Breast epithelium (tissue), 4 donors: ENCODE measurements at regions not wholly inside any gene's neighbourhood (a gene's known extent, or its start where the extent isn't known, plus 50 kb on each side); places are given as distances from the start of the nearest gene placed in this dataset.

Experiments used
- DNase-seq, 2 donors: peaks; one replicate each; pipeline ENCODE4 v3.0.0-alpha.2; 2019; ENCODE audit warnings: low spot score in 2 of 2
- H3K27ac ChIP-seq, 2 donors: fragments of 200-600 bp; sonication (generic) in 1 of 2; one replicate each; pipeline ENCODE4 v1.5.1; 2016 to 2019; ENCODE audit warnings: mild to moderate bottlenecking in 1 of 2
- H3K27me3 ChIP-seq, 2 donors: fragments of 200-600 bp; sonication (generic) in 1 of 2; one replicate each; pipeline versions ENCODE4 v1.5.1 to v1.6.0; 2017 to 2019; ENCODE audit warnings: control low read depth in 1 of 2, mild to moderate bottlenecking in 1 of 2
- H3K36me3 ChIP-seq: fragments of 200-600 bp; one replicate; pipeline ENCODE4 v1.5.1; 2019
- H3K4me1 ChIP-seq, 2 donors: fragments of 200-600 bp; sonication (generic); one replicate each; pipeline ENCODE4 v1.5.1; 2016 to 2019; ENCODE audit warnings: control low read depth in 1 of 2
- H3K4me3 ChIP-seq, 3 donors: fragments of 200-600 bp; sonication (generic); 1 replicate in 2 of 3; 2 replicates in 1 of 3; pipeline ENCODE4 v1.5.1; 2016 to 2019; ENCODE audit warnings: mild to moderate bottlenecking in 3 of 3, moderate library complexity in 2 of 3
- H3K9me3 ChIP-seq, 2 donors: fragments of 200-600 bp; sonication (generic) in 1 of 2; one replicate each; pipeline ENCODE4 v1.5.1; 2016 to 2019; ENCODE audit warnings: control low read depth in 1 of 2
- POLR2A ChIP-seq: fragments of 450-650 bp; IDR thresholded peaks from one replicate; pipeline ENCODE4 v1.6.1; 2016; ENCODE audit warnings: antibody characterized with exemption, mild to moderate bottlenecking, moderate library complexity
- POLR2AphosphoS5 ChIP-seq, 3 donors: sonication (generic); formaldehyde crosslinking; IDR thresholded peaks; one replicate each; pipeline ENCODE4 v1.6.1; 2017; ENCODE audit warnings: antibody characterized with exemption in 3 of 3
- intact Hi-C: fragments of 100-400 bp; cut with DNase I; formaldehyde crosslinking; loops from one replicate; pipeline ENCODE4 v1.15.1; 2023; ENCODE audit warnings: low total_unique reads
- TF ChIP-seq, protein P1 (sequence below), 3 donors: fragments of 450-650 bp; IDR thresholded peaks; one replicate each; pipeline ENCODE4 v1.5.1; 2016 to 2017; ENCODE audit warnings: antibody characterized with exemption in 3 of 3, mild to moderate bottlenecking in 3 of 3, moderate library complexity in 3 of 3

DNA sequence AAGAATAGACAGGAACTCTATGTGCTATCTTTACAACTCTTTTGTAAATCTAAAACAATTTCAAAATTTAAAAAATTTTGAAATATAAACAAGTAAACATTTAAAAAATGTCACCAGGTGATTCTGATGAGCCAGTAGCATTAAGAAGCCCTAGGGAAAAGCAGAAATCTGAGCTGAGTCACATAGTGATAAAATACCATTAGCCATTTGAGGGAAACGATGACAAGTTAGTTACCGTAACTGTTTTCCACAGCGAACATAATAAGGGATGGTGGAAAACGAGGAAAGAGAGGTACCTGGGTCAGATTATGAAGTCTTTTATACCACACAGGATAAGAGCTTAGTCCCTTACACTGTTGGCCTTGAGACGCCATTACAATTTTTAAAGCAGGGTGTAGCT lies 55.5 kb downstream of the PRR15 start:
- TF ChIP-seq POLR2AphosphoS5 (IDR thresholded peaks at IDR 0.05), result no peak
- TF ChIP-seq, protein P1, sequence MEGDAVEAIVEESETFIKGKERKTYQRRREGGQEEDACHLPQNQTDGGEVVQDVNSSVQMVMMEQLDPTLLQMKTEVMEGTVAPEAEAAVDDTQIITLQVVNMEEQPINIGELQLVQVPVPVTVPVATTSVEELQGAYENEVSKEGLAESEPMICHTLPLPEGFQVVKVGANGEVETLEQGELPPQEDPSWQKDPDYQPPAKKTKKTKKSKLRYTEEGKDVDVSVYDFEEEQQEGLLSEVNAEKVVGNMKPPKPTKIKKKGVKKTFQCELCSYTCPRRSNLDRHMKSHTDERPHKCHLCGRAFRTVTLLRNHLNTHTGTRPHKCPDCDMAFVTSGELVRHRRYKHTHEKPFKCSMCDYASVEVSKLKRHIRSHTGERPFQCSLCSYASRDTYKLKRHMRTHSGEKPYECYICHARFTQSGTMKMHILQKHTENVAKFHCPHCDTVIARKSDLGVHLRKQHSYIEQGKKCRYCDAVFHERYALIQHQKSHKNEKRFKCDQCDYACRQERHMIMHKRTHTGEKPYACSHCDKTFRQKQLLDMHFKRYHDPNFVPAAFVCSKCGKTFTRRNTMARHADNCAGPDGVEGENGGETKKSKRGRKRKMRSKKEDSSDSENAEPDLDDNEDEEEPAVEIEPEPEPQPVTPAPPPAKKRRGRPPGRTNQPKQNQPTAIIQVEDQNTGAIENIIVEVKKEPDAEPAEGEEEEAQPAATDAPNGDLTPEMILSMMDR (IDR thresholded peaks at IDR 0.05), result no peak
- no peak for TF ChIP-seq POLR2A
- Histone ChIP-seq H3K9me3 (no peaks in the 10 kb centered on the region), H3K36me3 (no peaks in the 10 kb centered on the region), H3K27me3 (no peaks in the 10 kb centered on the region), H3K4me1 (no peaks in the 10 kb centered on the region), H3K4me3 (no peak overlapping the region), H3K27ac (no peak overlapping the region)
- DNase-seq, result no peak
- intact Hi-C loops, result loop anchor here (5.0 kb wide), 1 partner anchor 682 kb away; no protein-coding TSS in a partner anchor

- no peak for DNase-seq
- no peaks in the 10 kb centered on the region for H3K27me3 ChIP-seq
- intact Hi-C loops, result loop anchor here (5.0 kb wide), 1 partner anchor 683 kb away; no protein-coding TSS in a partner anchor
- H3K4me1 ChIP-seq, result no peaks in the 10 kb centered on the region
- no peak overlapping the region for H3K27ac ChIP-seq
- no peak overlapping the region for H3K4me3 ChIP-seq
- H3K36me3 ChIP-seq, result no peaks in the 10 kb centered on the region
- H3K9me3 ChIP-seq, result no peaks in the 10 kb centered on the region
- TF ChIP-seq, protein P1 (IDR thresholded peaks at IDR 0.05), result no peak
- TF ChIP-seq POLR2A (no peak), POLR2AphosphoS5 (IDR thresholded peaks at IDR 0.05) (no peak)
These were observed 56.4 kb downstream of the PRR15 start for GRCh38 chr7:29619848-29620555.

DNA sequence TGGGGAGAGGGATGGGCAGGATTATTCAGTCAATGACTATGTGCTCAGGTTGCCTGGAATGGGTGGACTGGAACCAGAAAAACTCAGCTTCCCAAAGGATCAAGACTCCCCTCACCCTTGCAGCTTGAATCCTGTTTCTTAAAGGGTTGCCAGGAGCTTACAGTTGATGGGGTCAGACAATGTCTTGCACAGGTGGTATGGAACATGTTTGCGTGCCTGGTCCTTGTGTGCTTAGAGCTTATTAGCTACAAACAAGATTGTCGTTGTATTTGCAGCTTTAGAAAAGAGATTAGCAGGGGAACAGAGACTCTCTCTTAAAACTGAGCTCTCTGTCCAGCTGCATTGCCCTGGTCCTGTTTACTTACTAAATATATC lies 56.9 kb downstream of the PRR15 start:
- Histone ChIP-seq H3K36me3 (no peaks in the 10 kb centered on the region), H3K4me3 (no peak overlapping the region), H3K27me3 (no peaks in the 10 kb centered on the region), H3K9me3 (no peaks in the 10 kb centered on the region), H3K4me1 (no peaks in the 10 kb centered on the region), H3K27ac (no peak overlapping the region)
- intact Hi-C loops, result no loop called here
- TF ChIP-seq, protein P1 (IDR thresholded peaks at IDR 0.05), result no peak
- TF ChIP-seq POLR2A (no peak), POLR2AphosphoS5 (IDR thresholded peaks at IDR 0.05) (no peak)
- no peak for DNase-seq

DNA sequence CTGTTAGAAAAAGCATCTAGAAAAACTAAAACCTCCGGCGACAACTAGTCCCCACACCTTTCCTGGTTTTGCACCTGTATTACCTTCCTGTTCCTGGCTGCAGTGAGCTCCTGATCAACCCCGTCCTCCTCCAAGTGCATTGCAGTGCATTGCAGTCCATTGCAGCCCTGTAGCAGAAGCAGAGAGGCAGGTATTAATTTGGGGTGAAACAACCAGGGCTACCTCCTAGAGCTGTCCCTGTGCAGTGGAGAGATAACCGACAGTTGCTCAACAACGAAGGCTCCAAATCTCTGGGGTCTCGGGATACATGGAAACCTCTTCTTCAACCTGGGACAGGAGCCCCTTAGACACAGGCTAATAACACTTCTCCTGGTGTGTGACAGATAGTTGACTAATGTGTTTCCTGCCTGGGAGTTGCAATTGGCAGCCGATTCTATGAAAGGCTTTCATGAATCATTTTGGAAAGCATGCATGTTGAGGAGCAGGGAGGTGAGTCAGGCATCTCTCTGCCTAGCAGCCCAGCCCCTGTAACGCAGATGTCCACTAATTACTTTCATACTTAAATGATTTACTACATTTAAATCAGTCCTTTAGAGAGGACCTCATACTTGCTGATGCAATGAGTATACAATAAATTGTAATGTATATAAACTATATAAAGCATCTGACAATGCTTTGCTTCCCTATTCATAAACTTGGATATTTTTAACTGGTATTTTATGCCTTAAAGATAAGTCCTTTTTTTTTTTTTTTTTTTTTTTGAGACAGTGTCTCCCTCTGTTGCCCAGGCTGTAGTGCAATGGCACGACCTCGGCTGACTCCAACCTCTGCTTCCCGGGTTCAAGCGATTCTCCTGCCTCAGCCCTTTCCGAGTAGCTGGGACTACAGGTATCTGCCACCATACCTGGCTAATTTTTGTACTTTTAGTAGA lies 59.0 kb downstream of the PRR15 start:
- H3K4me1 ChIP-seq, result no peaks in the 10 kb centered on the region
- no peaks in the 10 kb centered on the region for H3K9me3 ChIP-seq
- no peaks in the 10 kb centered on the region for H3K36me3 ChIP-seq
- no peak overlapping the region for H3K4me3 ChIP-seq
- intact Hi-C loops, result no loop called here
- H3K27ac ChIP-seq, result no peak overlapping the region
- no peak for TF ChIP-seq POLR2A
- TF ChIP-seq, protein P1 (IDR thresholded peaks at IDR 0.05), result no peak
- no peak for TF ChIP-seq POLR2AphosphoS5 (IDR thresholded peaks at IDR 0.05)
- no peaks in the 10 kb centered on the region for H3K27me3 ChIP-seq
- DNase-seq, result no peak

DNA sequence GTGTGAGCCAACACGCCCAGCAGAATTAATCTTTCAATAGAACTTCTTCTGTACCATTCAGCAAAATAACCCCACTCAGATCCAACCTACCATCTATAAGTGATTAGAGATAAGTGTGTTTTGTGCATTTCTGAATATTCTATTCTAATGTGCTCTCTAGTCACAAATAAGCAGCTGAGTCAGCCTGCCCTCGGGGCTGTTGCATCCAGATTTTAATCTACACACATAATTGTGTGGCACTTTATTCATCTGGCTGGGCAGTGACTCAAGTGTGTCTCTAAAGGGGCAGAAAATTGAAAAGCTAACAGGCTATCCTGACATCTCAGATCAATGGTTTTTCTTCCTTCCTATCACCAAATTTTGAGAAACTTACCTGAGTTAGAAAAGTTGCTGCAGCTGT lies 60.3 kb downstream of the PRR15 start:
- TF ChIP-seq, protein P1 (IDR thresholded peaks at IDR 0.05), result no peak
- TF ChIP-seq POLR2A (no peak), POLR2AphosphoS5 (IDR thresholded peaks at IDR 0.05) (no peak)
- H3K36me3 ChIP-seq, result no peaks in the 10 kb centered on the region
- H3K9me3 ChIP-seq, result no peaks in the 10 kb centered on the region
- no peaks in the 10 kb centered on the region for H3K27me3 ChIP-seq
- DNase-seq, result no peak
- no peak overlapping the region for H3K4me3 ChIP-seq
- intact Hi-C loops, result no loop called here
- H3K27ac ChIP-seq, result no peak overlapping the region
- no peaks in the 10 kb centered on the region for H3K4me1 ChIP-seq
